GM12892 (cell line): ENCODE measurements at regions not wholly inside any gene's neighbourhood (a gene's known extent, or its start where the extent isn't known, plus 50 kb on each side); places are given as distances from the start of the nearest gene placed in this dataset.

Experiments
- DNase-seq: peaks from one replicate; pipeline ENCODE4 v3.0.0; 2011; ENCODE audit not compliant: insufficient read length
- FAIRE-seq: peaks from 2 replicates; lab custom pipeline; 2011; peaks lifted over from hg19 to GRCh38; lab: Jason Lieb, UNC
- POLR2A ChIP-seq: IDR thresholded peaks from 2 replicates; pipeline ENCODE4 v1.6.1; 2011; ENCODE audit warnings: low read depth, low read length, control low read depth
- POLR2AphosphoS5 ChIP-seq: IDR thresholded peaks from 2 replicates; pipeline ENCODE4 v1.6.1; 2011; ENCODE audit warnings: low read depth, low read length, control low read depth
- TAF1 ChIP-seq: IDR thresholded peaks from 2 replicates; pipeline ENCODE4 v1.6.1; 2011; ENCODE audit warnings: low read depth, mild to moderate bottlenecking, control low read depth, low read length, borderline replicate concordance

GRCh38 chr12:125249932-125250331, 184.7 kb downstream of the AACS start:
- FAIRE-seq = no peak
- DNase-seq = no peak
- TF ChIP-seq TAF1 = no peak
- no peak for TF ChIP-seq POLR2A
- TF ChIP-seq POLR2AphosphoS5 = no peak

- DNase-seq (no peak), FAIRE-seq (no peak)
- TF ChIP-seq TAF1 = no peak
- no peak for TF ChIP-seq POLR2AphosphoS5
- TF ChIP-seq POLR2A = no peak
These were observed 189.0 kb downstream of the AACS start for GRCh38 chr12:125254236-125254635.

GRCh38 chr12:125254856-125255255, 189.6 kb downstream of the AACS start:
- FAIRE-seq (no peak), DNase-seq (no peak)
- no peak for TF ChIP-seq POLR2A
- no peak for TF ChIP-seq POLR2AphosphoS5
- TF ChIP-seq TAF1 = no peak

DNA sequence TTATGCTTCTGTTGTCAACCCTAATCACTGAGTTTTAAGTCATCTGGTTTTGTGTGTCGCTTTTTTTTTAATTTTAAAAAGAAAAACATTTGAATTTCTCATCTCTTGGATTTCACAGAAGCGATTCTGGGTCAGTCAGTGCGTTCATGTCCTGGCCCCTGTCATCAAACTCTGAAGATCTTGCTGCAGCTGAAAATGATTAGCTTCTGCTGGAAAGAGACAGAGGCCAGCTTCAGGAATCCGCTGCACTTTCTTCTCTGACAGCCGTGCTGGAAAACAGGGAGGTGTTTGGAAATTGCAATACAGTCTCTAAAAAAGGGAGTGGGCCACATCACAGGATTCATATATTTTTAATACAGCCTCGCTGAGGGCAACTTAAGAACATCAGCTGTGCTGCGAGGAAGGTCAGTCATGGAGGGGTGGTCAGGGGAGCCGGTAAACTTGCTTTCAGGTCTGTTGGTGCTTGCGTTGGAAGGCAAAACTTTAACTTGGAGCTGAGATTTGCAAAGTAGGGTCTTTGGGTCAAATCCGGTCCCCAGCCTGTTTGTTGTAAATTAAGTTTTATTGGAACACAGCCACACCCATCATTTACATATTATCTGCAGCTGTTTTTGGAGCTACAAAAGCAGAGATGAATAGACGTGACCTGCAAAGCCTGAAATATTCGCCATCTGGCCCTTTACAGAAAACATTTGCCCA, 190.8 kb downstream of the AACS start:
- TF ChIP-seq POLR2A = no peak
- no peak for TF ChIP-seq POLR2AphosphoS5
- no peak for TF ChIP-seq TAF1
- DNase-seq (no peak), FAIRE-seq (no peak)

DNA sequence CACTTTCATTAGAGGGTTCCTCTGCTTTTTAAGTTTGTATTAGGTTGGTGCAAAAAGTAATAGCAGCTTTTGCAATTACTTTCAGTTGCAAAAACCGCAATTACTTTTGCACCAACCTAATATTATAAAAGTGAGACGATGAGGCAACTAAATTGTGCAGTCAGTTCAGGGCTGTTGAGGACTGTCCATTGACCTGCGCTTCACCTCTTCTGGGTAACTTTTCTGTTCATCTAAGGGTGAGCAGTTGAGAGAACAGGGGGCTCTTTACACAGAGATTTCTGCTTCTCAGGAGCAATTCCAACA, 191.3 kb downstream of the AACS start:
- TF ChIP-seq TAF1 (no peak), POLR2A (no peak), POLR2AphosphoS5 (no peak)
- FAIRE-seq = no peak

DNA sequence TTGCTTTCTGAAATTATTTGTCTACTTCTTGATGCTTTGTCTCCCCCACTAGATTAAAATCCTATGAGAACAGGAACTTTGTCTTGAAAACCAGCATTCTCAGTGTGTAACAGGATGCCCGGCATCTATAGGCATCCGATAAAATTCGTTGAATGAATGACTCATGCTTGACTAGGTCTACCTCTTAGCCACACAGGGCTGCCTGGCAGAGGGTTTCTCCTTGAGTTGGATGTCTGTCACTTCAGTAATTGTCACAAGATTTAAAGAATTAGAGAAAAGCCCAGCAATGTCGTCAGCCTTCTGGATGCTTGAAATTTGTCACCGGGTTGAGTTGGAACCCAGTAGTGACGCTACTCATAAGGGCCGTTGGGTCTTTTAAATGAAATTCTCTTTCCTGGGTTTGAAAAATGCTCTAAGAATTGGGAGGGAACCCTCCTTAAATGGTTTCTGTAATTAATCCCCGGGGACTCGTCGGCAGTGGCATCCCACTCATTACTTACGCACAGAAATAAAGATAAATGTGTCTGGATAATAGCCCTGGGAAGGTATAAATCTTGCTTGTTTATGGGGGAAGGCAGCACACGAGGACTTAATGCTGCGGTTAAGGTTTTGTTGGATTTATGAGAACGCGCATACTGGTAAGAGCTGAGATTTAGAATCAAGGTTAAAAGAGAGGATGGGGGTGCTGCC, 194.1 kb downstream of the AACS start:
- no peak for FAIRE-seq
- no peak for DNase-seq
- TF ChIP-seq POLR2A = no peak
- TF ChIP-seq POLR2AphosphoS5 = no peak
- TF ChIP-seq TAF1 = no peak

More for the DNA sequence above, 191.3 kb downstream of the AACS start:
- DNase-seq = no peak

DNA sequence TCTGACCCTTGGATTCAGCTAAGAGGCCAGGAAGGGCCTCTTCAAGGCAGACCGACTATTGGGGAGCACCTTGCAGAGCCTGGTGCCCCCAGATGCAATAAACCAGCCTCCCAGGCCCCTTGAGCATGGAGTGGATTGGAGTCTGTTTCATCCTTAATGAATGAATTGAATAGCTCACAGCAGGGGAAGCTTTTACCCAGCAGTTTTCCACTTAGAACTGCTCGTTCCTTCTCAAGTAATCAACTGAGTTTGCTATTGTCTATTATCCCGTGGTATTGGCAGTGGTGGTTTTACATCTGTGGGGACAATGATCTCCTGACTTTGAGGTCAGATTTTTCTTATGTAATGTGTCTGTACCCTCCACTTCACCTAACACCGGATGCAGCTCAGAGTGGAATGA, 197.6 kb downstream of the AACS start:
- TF ChIP-seq POLR2A (no peak), TAF1 (no peak), POLR2AphosphoS5 (no peak)
- FAIRE-seq = no peak
- DNase-seq = no peak

DNA sequence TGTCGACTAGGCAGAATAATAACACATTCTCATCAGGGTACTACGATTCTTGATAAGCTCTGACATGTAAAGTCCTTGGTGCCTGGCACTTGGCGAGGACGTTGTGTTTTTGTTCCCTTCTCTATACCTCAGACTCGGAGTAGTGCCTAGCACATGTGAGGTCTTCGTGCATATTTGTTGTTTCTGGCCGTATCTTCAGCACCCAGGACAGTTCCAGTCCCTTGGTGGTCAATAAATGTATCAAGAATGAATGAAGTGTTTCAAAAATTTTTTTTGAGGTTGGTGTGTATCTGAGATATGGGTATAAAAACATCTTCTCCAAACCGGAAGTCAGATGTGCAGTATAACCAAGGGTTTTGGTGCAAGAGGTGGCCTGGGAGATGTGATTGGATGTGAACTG, 198.2 kb downstream of the AACS start:
- no peak for DNase-seq
- FAIRE-seq = no peak
- no peak for TF ChIP-seq TAF1

GRCh38 chr12:125267114-125267513, 201.9 kb downstream of the AACS start:
- DNase-seq (no peak), FAIRE-seq (no peak)
- no peak for TF ChIP-seq POLR2A
- TF ChIP-seq POLR2AphosphoS5 = no peak
- TF ChIP-seq TAF1 = no peak

- no peak for DNase-seq
- no peak for FAIRE-seq
- no peak for TF ChIP-seq TAF1
- TF ChIP-seq POLR2AphosphoS5 = no peak
- TF ChIP-seq POLR2A = no peak
These were observed 204.0 kb downstream of the AACS start for GRCh38 chr12:125269276-125269675.

- no peak for DNase-seq
- TF ChIP-seq POLR2A (no peak), TAF1 (no peak), POLR2AphosphoS5 (no peak)
- FAIRE-seq = no peak
These were observed 206.7 kb downstream of the AACS start for GRCh38 chr12:125271892-125272291.

DNA sequence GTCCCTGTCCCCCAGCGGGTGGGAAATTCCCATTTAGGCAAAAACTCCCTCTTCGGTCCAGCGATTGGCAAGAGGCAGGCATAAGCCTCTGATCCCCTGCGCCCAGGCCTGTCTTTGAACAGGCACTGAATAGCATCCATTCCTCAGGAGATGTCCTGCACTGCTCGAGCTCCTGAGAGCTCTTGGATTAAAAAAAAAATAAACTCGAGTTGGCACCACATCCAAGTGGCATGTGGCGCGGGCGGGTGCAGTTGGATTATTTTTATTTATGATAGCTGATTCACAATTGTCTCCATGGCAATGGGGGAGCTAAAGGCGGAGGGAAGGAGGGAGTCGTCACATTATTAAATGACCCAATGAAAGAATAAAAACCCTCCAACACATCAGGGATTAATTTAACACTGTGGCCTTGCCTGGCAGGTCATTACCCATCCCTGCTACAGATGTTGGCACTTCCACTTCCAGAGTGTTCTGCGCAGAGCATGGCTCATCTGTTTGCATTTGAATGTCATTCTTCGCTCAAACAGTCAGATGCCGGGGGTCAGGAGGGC, 207.2 kb downstream of the AACS start:
- FAIRE-seq (no peak), DNase-seq (no peak)
- TF ChIP-seq POLR2AphosphoS5 (no peak), TAF1 (no peak), POLR2A (no peak)

GRCh38 chr12:125276567-125276966, 211.3 kb downstream of the AACS start:
- DNase-seq (no peak), FAIRE-seq (no peak)
- no peak for TF ChIP-seq POLR2A
- no peak for TF ChIP-seq TAF1
- no peak for TF ChIP-seq POLR2AphosphoS5
